HL-60 (cell line): ENCODE measurements at regions not wholly inside any gene's neighbourhood (a gene's known extent, or its start where the extent isn't known, plus 50 kb on each side); places are given as distances from the start of the nearest gene placed in this dataset.
A peak's percentile ranks its signal among the peaks of the same experiment; 100 is the strongest.

Source experiments
- DNase-seq, 2 experiments: peaks; one replicate each; pipeline ENCODE4 v3.0.0-alpha.2; 2010 to 2020; ENCODE audit warnings: low read depth in 1 of 2, low spot score in 1 of 2
- H3K27ac ChIP-seq: fragments of 250-450 bp; sonication (Bioruptor Pico); replicated peaks from 2 replicates; pipeline ENCODE4 v1.5.1; 2020; ENCODE audit warnings: mild to moderate bottlenecking, moderate library complexity
- H3K27me3 ChIP-seq: fragments of 250-450 bp; sonication (Bioruptor Pico); 2 replicates; pipeline ENCODE4 v1.5.1; 2021; ENCODE audit warnings: mild to moderate bottlenecking, moderate library complexity; ENCODE audit not compliant: insufficient read depth, poor library complexity, severe bottlenecking
- H3K4me3 ChIP-seq: replicated peaks from 2 replicates; pipeline ENCODE4 v1.5.1; 2011; ENCODE audit warnings: mild to moderate bottlenecking, control low read depth, low read length; ENCODE audit not compliant: insufficient read depth
- CTCF ChIP-seq: IDR thresholded peaks from one replicate; pipeline ENCODE4 v1.5.1; 2011; ENCODE audit warnings: low read length, control low read depth, inconsistent platforms; ENCODE audit not compliant: insufficient read depth
- GABPA ChIP-seq: IDR thresholded peaks from 2 replicates; pipeline ENCODE4 v1.6.1; 2012; ENCODE audit warnings: low read depth
- POLR2AphosphoS5 ChIP-seq: IDR thresholded peaks from 2 replicates; pipeline ENCODE4 v1.6.1; 2012; ENCODE audit warnings: low read depth
- REST ChIP-seq: IDR thresholded peaks from 2 replicates; pipeline ENCODE4 v1.6.1; 2012; ENCODE audit warnings: low read depth; ENCODE audit not compliant: insufficient replicate concordance
- SPI1 ChIP-seq: IDR thresholded peaks from 2 replicates; pipeline ENCODE4 v1.6.1; 2012; ENCODE audit warnings: low read depth, mild to moderate bottlenecking, borderline replicate concordance

GRCh38 chr13:40113643-40114304 is 458.3 kb downstream of the COG6 start:
- TF ChIP-seq SPI1 (no peak), GABPA (no peak), REST (no peak), POLR2AphosphoS5 (no peak), CTCF (no peak)
- Histone ChIP-seq H3K4me3 (no peak overlapping the region), H3K27ac (no peak overlapping the region), H3K27me3 (peaks cover 6% of the 10 kb centered on the region)
- DNase-seq: no peak

- no peak for DNase-seq
- peaks cover 6% of the 10 kb centered on the region for H3K27me3 ChIP-seq
- H3K27ac ChIP-seq: no peak overlapping the region
- no peak overlapping the region for H3K4me3 ChIP-seq
- TF ChIP-seq SPI1 (no peak), GABPA (no peak), REST (no peak), CTCF (no peak), POLR2AphosphoS5 (no peak)
Measured at GRCh38 chr13:40114305-40114896, 458.9 kb downstream of the COG6 start.

GRCh38 chr13:40115426-40115825 is 460.0 kb downstream of the COG6 start:
- Histone ChIP-seq H3K4me3 (no peak overlapping the region), H3K27me3 (peaks cover 6% of the 10 kb centered on the region), H3K27ac (no peak overlapping the region)
- TF ChIP-seq GABPA: no peak
- no peak for TF ChIP-seq SPI1
- no peak for TF ChIP-seq CTCF
- no peak for DNase-seq

- peak in 1 of 2 experiments; percentile 18 for DNase-seq
- TF ChIP-seq GABPA: no peak
- TF ChIP-seq SPI1: no peak
- no peak for TF ChIP-seq REST
- no peak for TF ChIP-seq POLR2AphosphoS5
- TF ChIP-seq CTCF: no peak
- no peak overlapping the region for H3K27ac ChIP-seq
- peaks cover 6% of the 10 kb centered on the region for H3K27me3 ChIP-seq
- H3K4me3 ChIP-seq: no peak overlapping the region
Measured at GRCh38 chr13:40116008-40116407, 460.5 kb downstream of the COG6 start.
